Esophagus muscularis mucosa (tissue), 4 donors: ENCODE measurements at regions not wholly inside any gene's neighbourhood (a gene's known extent, or its start where the extent isn't known, plus 50 kb on each side); places are given as distances from the start of the nearest gene placed in this dataset.

Experiments used
- DNase-seq: peaks from one replicate; pipeline ENCODE4 v3.0.0-alpha.2; 2017; ENCODE audit errors: extremely low spot score
- H3K27ac ChIP-seq, 4 donors: fragments of 200-600 bp; sonication (generic); replicated peaks in 1 of 4; 1 replicate in 3 of 4; 2 replicates in 1 of 4; pipeline ENCODE4 v1.5.1; 2016 to 2019; ENCODE audit warnings: mild to moderate bottlenecking in 1 of 4
- H3K27me3 ChIP-seq, 4 donors: fragments of 200-600 bp; sonication (generic); one replicate each; pipeline versions ENCODE4 v1.5.1 to v1.6.0; 2016 to 2019
- H3K36me3 ChIP-seq, 4 donors: fragments of 200-600 bp; sonication (generic); one replicate each; pipeline ENCODE4 v1.5.1; 2016 to 2019
- H3K4me1 ChIP-seq, 4 donors: fragments of 200-600 bp; sonication (generic); one replicate each; pipeline ENCODE4 v1.5.1; 2016 to 2019
- H3K4me3 ChIP-seq, 4 donors: fragments of 200-600 bp; sonication (generic); 1 replicate in 2 of 4; 2 replicates in 2 of 4; pipeline ENCODE4 v1.5.1; 2016 to 2019; ENCODE audit warnings: mild to moderate bottlenecking in 4 of 4, moderate library complexity in 1 of 4
- H3K9me3 ChIP-seq, 4 donors: fragments of 200-600 bp; sonication (generic); 1 replicate in 3 of 4; 2 replicates in 1 of 4; pipeline ENCODE4 v1.5.1; 2016 to 2019
- CTCF ChIP-seq, 3 experiments: fragments of 200-600 bp in 2 of 3; fragments of 450-650 bp in 1 of 3; sonication (generic) in 2 of 3; IDR thresholded peaks; one replicate each; pipeline ENCODE4 v1.5.1; 2017 to 2019; ENCODE audit warnings: antibody characterized with exemption in 3 of 3, mild to moderate bottlenecking in 2 of 3, moderate library complexity in 1 of 3
- EP300 ChIP-seq: sonication (generic); formaldehyde crosslinking; IDR thresholded peaks from one replicate; pipeline ENCODE4 v1.6.1; 2017; ENCODE audit warnings: antibody characterized with exemption
- POLR2A ChIP-seq: fragments of 450-650 bp; IDR thresholded peaks from one replicate; pipeline ENCODE4 v1.6.1; 2017; ENCODE audit warnings: antibody characterized with exemption, moderate library complexity, mild to moderate bottlenecking, low read depth
- POLR2AphosphoS5 ChIP-seq, 2 donors: sonication (generic); formaldehyde crosslinking; IDR thresholded peaks; one replicate each; pipeline ENCODE4 v1.6.1; 2017; ENCODE audit warnings: antibody characterized with exemption in 2 of 2
- WGBS: methylation state at CpG from one replicate; pipeline ENCODE4 v1.1.5; 2018; 5-methylcytosine and 5-hydroxymethylcytosine counted together
- intact Hi-C: fragments of 100-400 bp; cut with DNase I; formaldehyde crosslinking; loops from one replicate; pipeline ENCODE4 v1.15.1; 2023

GRCh38 chr12:23303821-23304220 lies 645.6 kb downstream of the SOX5 start:
- DNase-seq: no peak
- no peaks in the 10 kb centered on the region for H3K9me3 ChIP-seq
- no peaks in the 10 kb centered on the region for H3K36me3 ChIP-seq
- TF ChIP-seq EP300 (no peak), CTCF (IDR thresholded peaks at IDR 0.05) (no peak), POLR2A (no peak)
- intact Hi-C loops: no loop called here
- WGBS: 100% methylated on average over 1 of the region's 1 CpG
- no peak overlapping the region for H3K4me3 ChIP-seq
- H3K27ac ChIP-seq: no peak overlapping the region
- H3K4me1 ChIP-seq: no peaks in the 10 kb centered on the region
- no peaks in the 10 kb centered on the region for H3K27me3 ChIP-seq

- WGBS: 92% methylated on average over 2 of the region's 2 CpGs
Observed at GRCh38 chr12:23333938-23334337, 615.5 kb downstream of the SOX5 start.

GRCh38 chr12:23335593-23335992 lies 613.9 kb downstream of the SOX5 start:
- H3K4me3 ChIP-seq: no peak overlapping the region
- intact Hi-C loops: no loop called here
- no peaks in the 10 kb centered on the region for H3K9me3 ChIP-seq
- no peaks in the 10 kb centered on the region for H3K27me3 ChIP-seq
- DNase-seq: no peak
- TF ChIP-seq EP300: no peak
- H3K36me3 ChIP-seq: no peaks in the 10 kb centered on the region
- no peak overlapping the region for H3K27ac ChIP-seq
- 81% methylated on average over 3 of the region's 3 CpGs for WGBS
- H3K4me1 ChIP-seq: no peaks in the 10 kb centered on the region

More at GRCh38 chr12:23333938-23334337, 615.5 kb downstream of the SOX5 start:
- no peak for TF ChIP-seq CTCF (IDR thresholded peaks at IDR 0.05)
- no peaks in the 10 kb centered on the region for H3K36me3 ChIP-seq
- no peak overlapping the region for H3K4me3 ChIP-seq
- intact Hi-C loops: no loop called here
- no peaks in the 10 kb centered on the region for H3K4me1 ChIP-seq
- no peaks in the 10 kb centered on the region for H3K9me3 ChIP-seq
- no peak for DNase-seq
- no peaks in the 10 kb centered on the region for H3K27me3 ChIP-seq
- no peak overlapping the region for H3K27ac ChIP-seq

- WGBS: 94% methylated on average over 3 of the region's 3 CpGs
- H3K27me3 ChIP-seq: no peaks in the 10 kb centered on the region
- TF ChIP-seq POLR2AphosphoS5 (IDR thresholded peaks at IDR 0.05) (no peak), EP300 (no peak), CTCF (IDR thresholded peaks at IDR 0.05) (no peak), POLR2A (no peak)
- intact Hi-C loops: no loop called here
- no peak overlapping the region for H3K27ac ChIP-seq
- H3K9me3 ChIP-seq: no peaks in the 10 kb centered on the region
- H3K4me1 ChIP-seq: no peaks in the 10 kb centered on the region
- H3K4me3 ChIP-seq: no peak overlapping the region
- H3K36me3 ChIP-seq: no peaks in the 10 kb centered on the region
- no peak for DNase-seq
Observed at GRCh38 chr12:23337213-23337612, 612.3 kb downstream of the SOX5 start.

GRCh38 chr12:23340351-23340750 lies 609.1 kb downstream of the SOX5 start:
- Histone ChIP-seq H3K4me1 (no peaks in the 10 kb centered on the region), H3K4me3 (no peak overlapping the region), H3K27ac (no peak overlapping the region), H3K36me3 (no peaks in the 10 kb centered on the region), H3K27me3 (no peaks in the 10 kb centered on the region), H3K9me3 (no peaks in the 10 kb centered on the region)
- WGBS: 67% methylated on average over 1 of the region's 1 CpG
- DNase-seq: no peak
- no peak for TF ChIP-seq CTCF (IDR thresholded peaks at IDR 0.05)
- TF ChIP-seq EP300: no peak
- no peak for TF ChIP-seq POLR2A
- intact Hi-C loops: no loop called here
